Immature natural killer cell (primary cell): ENCODE measurements at regions not wholly inside any gene's neighbourhood (a gene's known extent, or its start where the extent isn't known, plus 50 kb on each side); places are given as distances from the start of the nearest gene placed in this dataset.
"Not testable (repeated sequence)": the region's sequence is repeated elsewhere in the genome, so short reads cannot be mapped to it uniquely, and the experiment has no call there.

ENCODE experiments used
- DNase-seq, 3 donors: peaks; one replicate each; pipeline ENCODE4 v3.0.0; 2022; ENCODE audit warnings: mixed read lengths in 1 of 3
- H3K27ac Mint-ChIP-seq, 6 donors: one replicate each; pipeline ENCODE4 v1.8.0; 2020; ENCODE audit warnings: mixed read lengths in 6 of 6, mild to moderate bottlenecking in 5 of 6, inconsistent platforms in 4 of 6, moderate library complexity in 3 of 6
- H3K27me3 Mint-ChIP-seq, 3 donors: one replicate each; pipeline ENCODE4 v1.8.0; 2020 to 2021; ENCODE audit warnings: low read depth in 3 of 3, mild to moderate bottlenecking in 3 of 3, mixed read lengths in 3 of 3, moderate library complexity in 3 of 3, inconsistent platforms in 1 of 3
- H3K36me3 Mint-ChIP-seq, 3 donors: one replicate each; pipeline ENCODE4 v1.8.0; 2020; ENCODE audit warnings: mixed read lengths in 3 of 3, inconsistent platforms in 2 of 3, mild to moderate bottlenecking in 2 of 3
- H3K4me1 Mint-ChIP-seq, 2 donors: one replicate each; pipeline ENCODE4 v1.8.0; 2020; ENCODE audit warnings: inconsistent platforms in 2 of 2, mild to moderate bottlenecking in 2 of 2, mixed read lengths in 2 of 2, moderate library complexity in 1 of 2
- H3K4me3 Mint-ChIP-seq, 5 donors: one replicate each; pipeline ENCODE4 v1.8.0; 2020; ENCODE audit warnings: mild to moderate bottlenecking in 5 of 5, mixed read lengths in 5 of 5, inconsistent platforms in 3 of 5, moderate library complexity in 3 of 5
- H3K9me3 Mint-ChIP-seq, 6 donors: one replicate each; pipeline ENCODE4 v1.8.0; 2020; ENCODE audit warnings: mild to moderate bottlenecking in 6 of 6, mixed read lengths in 6 of 6, inconsistent platforms in 4 of 6, moderate library complexity in 3 of 6

- not testable (repeated sequence) for H3K27me3 Mint-ChIP-seq
Measured at GRCh38 chr10:38396178-38396954, 302.2 kb downstream of the ZNF37A start.

GRCh38 chr10:38401565-38401964 lies 307.4 kb downstream of the ZNF37A start:
- H3K36me3 Mint-ChIP-seq, H3K27me3 Mint-ChIP-seq, H3K9me3 Mint-ChIP-seq, DNase-seq: not testable (repeated sequence)
- peak overlapping the region in 4 of 6 donors; percentile 90 to 98 (median 96) for H3K27ac Mint-ChIP-seq
- peak overlapping the region in 4 of 5 donors; percentile 85 to 95 (median 88) for H3K4me3 Mint-ChIP-seq
- H3K4me1 Mint-ChIP-seq: peaks cover 11 to 13% of the 10 kb centered on the region in 2 donors

More at GRCh38 chr10:38396178-38396954, 302.2 kb downstream of the ZNF37A start:
- H3K27ac Mint-ChIP-seq: peak overlapping the region in 1 of 6 donors; percentile 46
- not testable (repeated sequence) for H3K36me3 Mint-ChIP-seq, H3K9me3 Mint-ChIP-seq, H3K4me3 Mint-ChIP-seq, DNase-seq, H3K4me1 Mint-ChIP-seq

GRCh38 chr10:38402442-38403346 lies 308.6 kb downstream of the ZNF37A start:
- H3K36me3 Mint-ChIP-seq, H3K27me3 Mint-ChIP-seq, H3K9me3 Mint-ChIP-seq: not testable (repeated sequence)
- peak overlapping the region; percentile 88 to 95 (median 90) for H3K4me3 Mint-ChIP-seq
- DNase-seq: peak; percentile 91 to 95 (median 94)
- H3K4me1 Mint-ChIP-seq: peaks cover 11 to 13% of the 10 kb centered on the region in 2 donors
- H3K27ac Mint-ChIP-seq: peak overlapping the region; percentile 92 to 99 (median 98)

- Mint-ChIP-seq H3K4me3 (peak overlapping the region; percentile 88 to 93 (median 90)), H3K4me1 (peaks cover 11 to 13% of the 10 kb centered on the region in 2 donors), H3K27ac (peak overlapping the region; percentile 92 to 99 (median 98))
- not testable (repeated sequence) for H3K36me3 Mint-ChIP-seq, DNase-seq, H3K9me3 Mint-ChIP-seq, H3K27me3 Mint-ChIP-seq
Measured at GRCh38 chr10:38403347-38404117, 309.4 kb downstream of the ZNF37A start.

- DNase-seq, H3K27me3 Mint-ChIP-seq, H3K27ac Mint-ChIP-seq, H3K4me1 Mint-ChIP-seq, H3K9me3 Mint-ChIP-seq, H3K4me3 Mint-ChIP-seq: not testable (repeated sequence)
- peaks cover 5 to 15% (median 6%) of the 10 kb centered on the region in 3 donors for H3K36me3 Mint-ChIP-seq
Measured at GRCh38 chr10:38423634-38424033, 329.5 kb downstream of the ZNF37A start.

GRCh38 chr10:38430242-38430641 lies 336.1 kb downstream of the ZNF37A start:
- H3K27ac Mint-ChIP-seq, H3K4me1 Mint-ChIP-seq, H3K27me3 Mint-ChIP-seq, H3K4me3 Mint-ChIP-seq, DNase-seq, H3K9me3 Mint-ChIP-seq: not testable (repeated sequence)
- peaks cover 5 to 17% (median 6%) of the 10 kb centered on the region in 3 donors for H3K36me3 Mint-ChIP-seq

GRCh38 chr10:38437359-38437758 lies 343.2 kb downstream of the ZNF37A start:
- H3K27ac Mint-ChIP-seq, H3K27me3 Mint-ChIP-seq, H3K9me3 Mint-ChIP-seq, H3K4me1 Mint-ChIP-seq, H3K36me3 Mint-ChIP-seq, H3K4me3 Mint-ChIP-seq, DNase-seq: not testable (repeated sequence)

GRCh38 chr10:38448614-38449355 lies 354.6 kb downstream of the ZNF37A start:
- H3K4me1 Mint-ChIP-seq, DNase-seq: not testable (repeated sequence)

GRCh38 chr10:38449618-38450017 lies 355.5 kb downstream of the ZNF37A start:
- not testable (repeated sequence) for H3K4me1 Mint-ChIP-seq, H3K27me3 Mint-ChIP-seq, H3K4me3 Mint-ChIP-seq, H3K9me3 Mint-ChIP-seq, H3K27ac Mint-ChIP-seq, DNase-seq
- peaks cover 0 to 18% (median 6%) of the 10 kb centered on the region in 3 donors for H3K36me3 Mint-ChIP-seq

More at GRCh38 chr10:38448614-38449355, 354.6 kb downstream of the ZNF37A start:
- H3K4me3 Mint-ChIP-seq, H3K9me3 Mint-ChIP-seq, H3K27me3 Mint-ChIP-seq, H3K27ac Mint-ChIP-seq: not testable (repeated sequence)
- H3K36me3 Mint-ChIP-seq: peaks cover 0 to 18% (median 6%) of the 10 kb centered on the region in 3 donors

GRCh38 chr10:38450372-38451057 lies 356.4 kb downstream of the ZNF37A start:
- DNase-seq, H3K27me3 Mint-ChIP-seq, H3K9me3 Mint-ChIP-seq, H3K27ac Mint-ChIP-seq, H3K4me1 Mint-ChIP-seq, H3K4me3 Mint-ChIP-seq: not testable (repeated sequence)
- peaks cover 0 to 18% (median 6%) of the 10 kb centered on the region in 3 donors for H3K36me3 Mint-ChIP-seq

- H3K4me1 Mint-ChIP-seq, DNase-seq, H3K27ac Mint-ChIP-seq, H3K9me3 Mint-ChIP-seq, H3K4me3 Mint-ChIP-seq, H3K27me3 Mint-ChIP-seq: not testable (repeated sequence)
- H3K36me3 Mint-ChIP-seq: peaks cover 0 to 15% (median 6%) of the 10 kb centered on the region in 3 donors
Measured at GRCh38 chr10:38451306-38451967, 357.3 kb downstream of the ZNF37A start.
